Mesenchymal stem cell (in vitro differentiated cells and primary cell): ENCODE measurements at regions not wholly inside any gene's neighbourhood (a gene's known extent, or its start where the extent isn't known, plus 50 kb on each side); places are given as distances from the start of the nearest gene placed in this dataset.

Experiments
- DNase-seq: peaks from one replicate; pipeline ENCODE4 v3.0.0-alpha.2; 2013
- H2AFZ ChIP-seq: one replicate; pipeline ENCODE4 v1.6.1; 2013; ENCODE audit warnings: low read depth, mild to moderate bottlenecking, control low read depth, inconsistent platforms, low read length, moderate library complexity
- H2AK5ac ChIP-seq: 2 replicates; pipeline ENCODE4 v1.6.1; 2013; ENCODE audit warnings: low read length, moderate library complexity, mild to moderate bottlenecking, inconsistent platforms; ENCODE audit not compliant: severe bottlenecking
- H2BK120ac ChIP-seq: one replicate; pipeline ENCODE4 v1.6.1; 2013; ENCODE audit warnings: low read depth, mild to moderate bottlenecking, inconsistent platforms, low read length, moderate library complexity
- H2BK12ac ChIP-seq, 2 experiments: one replicate each; pipeline ENCODE4 v1.6.1; 2013; ENCODE audit warnings: inconsistent platforms in 2 of 2, low read length in 2 of 2, mild to moderate bottlenecking in 2 of 2, moderate library complexity in 2 of 2, control low read depth in 1 of 2
- H2BK15ac ChIP-seq: one replicate; pipeline ENCODE4 v1.6.1; 2013; ENCODE audit warnings: mild to moderate bottlenecking, low read depth, inconsistent platforms; ENCODE audit not compliant: poor library complexity, severe bottlenecking
- H2BK5ac ChIP-seq: 2 replicates; pipeline ENCODE4 v1.6.1; 2013; ENCODE audit warnings: low read depth, mild to moderate bottlenecking, low read length, control low read depth, inconsistent platforms; ENCODE audit not compliant: poor library complexity, severe bottlenecking
- H3K14ac ChIP-seq, 2 experiments: one replicate each; pipeline ENCODE4 v1.6.1; 2013; ENCODE audit warnings: inconsistent platforms in 2 of 2, low read length in 2 of 2, control low read depth in 1 of 2, mild to moderate bottlenecking in 1 of 2, moderate library complexity in 1 of 2
- H3K18ac ChIP-seq, 2 experiments: one replicate each; pipeline ENCODE4 v1.6.1; 2013; ENCODE audit warnings: inconsistent platforms in 2 of 2, low read length in 2 of 2, control low read depth in 1 of 2, low read depth in 1 of 2, mild to moderate bottlenecking in 1 of 2
- H3K23ac ChIP-seq, 2 experiments: one replicate each; pipeline ENCODE4 v1.6.1; 2013; ENCODE audit warnings: inconsistent platforms in 2 of 2, low read length in 2 of 2, mild to moderate bottlenecking in 2 of 2, moderate library complexity in 2 of 2, control low read depth in 1 of 2
- H3K27ac ChIP-seq: 2 replicates; pipeline ENCODE4 v1.5.1; 2013; ENCODE audit warnings: mild to moderate bottlenecking, moderate library complexity, low read length, control low read depth, inconsistent platforms; ENCODE audit not compliant: poor library complexity, severe bottlenecking
- H3K27me3 ChIP-seq, 2 experiments: 2 replicates each; pipeline versions ENCODE4 v1.6.1 to v1.7.0; 2013; ENCODE audit warnings: low read length in 2 of 2, mild to moderate bottlenecking in 2 of 2, moderate library complexity in 2 of 2, control low read depth in 1 of 2, inconsistent platforms in 1 of 2; ENCODE audit not compliant: control insufficient read depth in 1 of 2, insufficient read depth in 1 of 2
- H3K36me3 ChIP-seq, 2 experiments: 2 replicates each; pipeline versions ENCODE4 v1.6.1 to v1.7.0; 2013; ENCODE audit warnings: low read length in 2 of 2, control low read depth in 1 of 2, inconsistent platforms in 1 of 2, low read depth in 1 of 2, mild to moderate bottlenecking in 1 of 2; ENCODE audit not compliant: insufficient read depth in 2 of 2, control insufficient read depth in 1 of 2
- H3K4ac ChIP-seq, 2 experiments: one replicate each; pipeline ENCODE4 v1.6.1; 2013; ENCODE audit warnings: inconsistent platforms in 2 of 2, low read length in 2 of 2, mild to moderate bottlenecking in 2 of 2, moderate library complexity in 2 of 2, control low read depth in 1 of 2, low read depth in 1 of 2
- H3K4me1 ChIP-seq: 2 replicates; pipeline ENCODE4 v1.6.1; 2013; ENCODE audit warnings: low read depth, low read length, control low read depth; ENCODE audit not compliant: control insufficient read depth, insufficient read depth
- H3K4me2 ChIP-seq: 2 replicates; pipeline ENCODE4 v1.6.1; 2013; ENCODE audit warnings: low read length, mild to moderate bottlenecking, inconsistent platforms; ENCODE audit not compliant: poor library complexity, severe bottlenecking
- H3K4me3 ChIP-seq, 2 experiments: 2 replicates each; pipeline versions ENCODE4 v1.5.1 to v1.7.0; 2013; ENCODE audit warnings: low read length in 2 of 2, mild to moderate bottlenecking in 2 of 2, control low read depth in 1 of 2, low read depth in 1 of 2; ENCODE audit not compliant: insufficient read depth in 1 of 2
- H3K79me1 ChIP-seq: replicated peaks from 2 replicates; pipeline ENCODE4 v1.6.1; 2013; ENCODE audit warnings: mild to moderate bottlenecking, control low read depth, low read length, inconsistent platforms; ENCODE audit not compliant: poor library complexity, severe bottlenecking
- H3K9ac ChIP-seq: 2 replicates; pipeline ENCODE4 v1.7.0; 2013; ENCODE audit warnings: mild to moderate bottlenecking, low read length, moderate library complexity
- H3K9me3 ChIP-seq: 2 replicates; pipeline ENCODE4 v1.7.0; 2013; ENCODE audit warnings: mild to moderate bottlenecking, low read length; ENCODE audit not compliant: control insufficient read depth
- H4K8ac ChIP-seq: one replicate; pipeline ENCODE4 v1.6.1; 2013; ENCODE audit warnings: inconsistent platforms, mild to moderate bottlenecking, low read length, moderate library complexity
- H4K91ac ChIP-seq: one replicate; pipeline ENCODE4 v1.6.1; 2013; ENCODE audit warnings: mild to moderate bottlenecking, low read length, inconsistent platforms
- WGBS: methylation state at CpG from one replicate; pipeline ENCODE4 v1.1.7; 2013; ENCODE audit warnings: mixed read lengths; 5-methylcytosine and 5-hydroxymethylcytosine counted together

DNA sequence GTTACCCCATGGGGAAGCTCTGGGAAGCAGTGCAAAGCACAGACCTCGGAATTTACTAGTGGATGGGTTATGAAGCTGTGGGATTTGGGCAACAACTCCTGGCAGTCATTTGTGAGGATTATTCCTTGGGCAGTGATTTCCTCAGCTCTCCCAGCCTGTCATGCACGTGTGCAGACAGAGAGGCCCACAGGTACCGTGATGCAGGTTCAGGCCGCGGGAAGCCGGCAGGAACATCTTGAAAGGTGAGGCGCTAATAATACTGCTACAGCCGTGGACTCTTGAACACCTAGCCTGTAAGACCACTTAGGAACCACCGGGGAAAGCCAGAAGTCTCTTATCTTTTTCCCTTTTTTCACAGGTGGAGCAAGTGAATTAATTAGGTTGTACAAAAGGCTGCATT is 80.2 kb upstream of the CPHXL start:
- no peak overlapping the region for H3K18ac ChIP-seq
- WGBS = 94% methylated on average over 8 of the region's 9 CpGs
- no peak overlapping the region for H3K9ac ChIP-seq

GRCh38 chr16:75810342-75810741 is 84.1 kb upstream of the CPHXL start:
- Histone ChIP-seq H3K27ac (no peak overlapping the region), H3K4ac (no peak overlapping the region), H4K8ac (no peak overlapping the region), H2AK5ac (no peak overlapping the region), H3K27me3 (no peaks in the 10 kb centered on the region), H2AFZ (no peak overlapping the region), H2BK120ac (no peak overlapping the region), H3K9ac (no peak overlapping the region), H3K36me3 (no peaks in the 10 kb centered on the region), H2BK5ac (no peak overlapping the region), H3K18ac (no peak overlapping the region), H2BK15ac (no peak overlapping the region), H3K4me3 (no peak overlapping the region), H3K4me1 (no peaks in the 10 kb centered on the region), H3K79me1 (no peaks in the 10 kb centered on the region), H3K23ac (no peak overlapping the region), H3K4me2 (no peak overlapping the region), H3K14ac (no peak overlapping the region), H2BK12ac (no peak overlapping the region), H4K91ac (no peak overlapping the region), H3K9me3 (no peaks in the 10 kb centered on the region)
- DNase-seq = peak; percentile 76
- 42% methylated on average over 3 of the region's 3 CpGs for WGBS

More for the DNA sequence above, 80.2 kb upstream of the CPHXL start:
- H3K4me2 ChIP-seq = no peak overlapping the region
- no peaks in the 10 kb centered on the region for H3K4me1 ChIP-seq
- no peak overlapping the region for H3K4ac ChIP-seq
- no peak overlapping the region for H2BK5ac ChIP-seq
- no peaks in the 10 kb centered on the region for H3K9me3 ChIP-seq
- DNase-seq = no peak
- no peak overlapping the region for H2AFZ ChIP-seq
- H3K36me3 ChIP-seq = no peaks in the 10 kb centered on the region
- no peaks in the 10 kb centered on the region for H3K27me3 ChIP-seq
- no peak overlapping the region for H2AK5ac ChIP-seq
- H3K14ac ChIP-seq = no peak overlapping the region
- H3K79me1 ChIP-seq = no peaks in the 10 kb centered on the region
- no peak overlapping the region for H4K8ac ChIP-seq
- no peak overlapping the region for H2BK15ac ChIP-seq
- no peak overlapping the region for H3K23ac ChIP-seq
- H4K91ac ChIP-seq = no peak overlapping the region
- no peak overlapping the region for H2BK12ac ChIP-seq
- H2BK120ac ChIP-seq = no peak overlapping the region
- no peak overlapping the region for H3K4me3 ChIP-seq
- H3K27ac ChIP-seq = no peak overlapping the region

DNA sequence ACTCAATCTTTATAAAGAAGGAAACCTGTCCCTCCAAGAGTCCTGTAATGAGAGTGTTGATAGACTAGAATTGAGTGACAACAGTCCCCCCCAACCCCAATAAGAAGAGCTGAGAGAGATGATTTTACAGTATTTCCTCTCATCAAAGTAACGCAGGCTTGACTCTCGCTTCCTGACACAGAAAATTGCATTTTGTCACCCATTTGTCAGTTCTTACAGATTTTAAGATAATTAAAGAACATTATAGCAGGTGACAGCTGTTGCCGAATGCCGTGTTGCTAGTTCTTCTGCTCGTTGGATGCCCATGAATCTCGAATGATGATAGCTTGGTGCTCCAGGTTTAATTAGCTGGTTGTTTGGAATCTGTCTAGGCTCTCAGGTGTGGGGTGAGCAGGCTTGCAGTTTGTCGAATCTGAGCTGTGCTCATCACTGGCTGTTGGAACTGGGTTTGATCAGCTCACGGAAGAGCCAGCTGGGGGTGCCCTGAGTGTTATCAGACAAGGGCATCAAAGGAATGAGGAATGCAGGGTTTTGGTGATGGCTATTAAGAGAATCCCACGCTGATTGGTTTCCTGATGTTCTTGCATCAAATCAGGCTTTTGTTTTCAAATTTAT is 84.8 kb upstream of the CPHXL start:
- Histone ChIP-seq H3K9ac (no peak overlapping the region), H2AK5ac (no peak overlapping the region), H3K14ac (no peak overlapping the region), H3K4me3 (no peak overlapping the region), H3K36me3 (no peaks in the 10 kb centered on the region), H2BK120ac (no peak overlapping the region), H3K23ac (no peak overlapping the region), H3K27ac (no peak overlapping the region), H3K79me1 (no peaks in the 10 kb centered on the region), H3K4me2 (no peak overlapping the region), H4K91ac (no peak overlapping the region), H3K9me3 (no peaks in the 10 kb centered on the region), H3K27me3 (no peaks in the 10 kb centered on the region), H3K4me1 (no peaks in the 10 kb centered on the region), H4K8ac (no peak overlapping the region), H2BK5ac (no peak overlapping the region), H2AFZ (no peak overlapping the region), H3K4ac (no peak overlapping the region), H3K18ac (no peak overlapping the region), H2BK12ac (peak overlapping the region in 1 of 2 experiments; percentile 83), H2BK15ac (no peak overlapping the region)
- no peak for DNase-seq
- WGBS = 94% methylated on average over 8 of the region's 9 CpGs

- H2BK15ac ChIP-seq = no peak overlapping the region
- no peaks in the 10 kb centered on the region for H3K27me3 ChIP-seq
- H3K9ac ChIP-seq = peak overlapping the region; percentile 76
- H3K18ac ChIP-seq = no peak overlapping the region
- no peaks in the 10 kb centered on the region for H3K36me3 ChIP-seq
- H2BK120ac ChIP-seq = no peak overlapping the region
- peak; percentile 18 for DNase-seq
- H3K9me3 ChIP-seq = no peaks in the 10 kb centered on the region
- H2BK5ac ChIP-seq = no peak overlapping the region
- 79% methylated on average over 2 of the region's 2 CpGs for WGBS
- H2BK12ac ChIP-seq = no peak overlapping the region
- no peak overlapping the region for H4K8ac ChIP-seq
- no peak overlapping the region for H3K4ac ChIP-seq
- no peaks in the 10 kb centered on the region for H3K79me1 ChIP-seq
- no peak overlapping the region for H4K91ac ChIP-seq
- H3K4me3 ChIP-seq = no peak overlapping the region
- H3K27ac ChIP-seq = no peak overlapping the region
- no peak overlapping the region for H3K14ac ChIP-seq
- no peak overlapping the region for H3K23ac ChIP-seq
- H2AFZ ChIP-seq = no peak overlapping the region
- no peak overlapping the region for H2AK5ac ChIP-seq
- H3K4me1 ChIP-seq = no peaks in the 10 kb centered on the region
- H3K4me2 ChIP-seq = no peak overlapping the region
These were observed 92.2 kb upstream of the CPHXL start for GRCh38 chr16:75818491-75818890.
